SK-N-SH treated with all-trans-retinoic acid at 6 μM for 48 hours (cell line): ENCODE measurements at regions not wholly inside any gene's neighbourhood (a gene's known extent, or its start where the extent isn't known, plus 50 kb on each side); places are given as distances from the start of the nearest gene placed in this dataset.
"Not testable (repeated sequence)": the region's sequence is repeated elsewhere in the genome, so short reads cannot be mapped to it uniquely, and the experiment has no call there.

Experiments used
- ARNTL ChIP-seq: fragments of 450-650 bp; formaldehyde crosslinking; IDR thresholded peaks from 2 replicates; pipeline ENCODE4 v1.5.0; 2020; ENCODE audit warnings: low read depth, mild to moderate bottlenecking, moderate library complexity, borderline replicate concordance
- BACH2 ChIP-seq: fragments of 250-450 bp; sonication (Bioruptor Pico); IDR thresholded peaks from 2 replicates; pipeline ENCODE4 v1.9.0; 2021; ENCODE audit warnings: mild to moderate bottlenecking, borderline replicate concordance
- ESRRG ChIP-seq: fragments of 250-450 bp; sonication (Bioruptor Pico); IDR thresholded peaks from 2 replicates; pipeline ENCODE4 v1.6.1; 2021; ENCODE audit warnings: mild to moderate bottlenecking
- TOX ChIP-seq: fragments of 250-450 bp; sonication (Bioruptor Pico); IDR thresholded peaks from 2 replicates; pipeline ENCODE4 v1.8.0; 2021; ENCODE audit warnings: mild to moderate bottlenecking, moderate library complexity, borderline replicate concordance
- TF ChIP-seq, protein P1 (sequence below): fragments of 250-450 bp; sonication (Bioruptor Pico); IDR thresholded peaks from 2 replicates; pipeline ENCODE4 v1.8.0; 2020; ENCODE audit warnings: mild to moderate bottlenecking, moderate library complexity, borderline replicate concordance

DNA sequence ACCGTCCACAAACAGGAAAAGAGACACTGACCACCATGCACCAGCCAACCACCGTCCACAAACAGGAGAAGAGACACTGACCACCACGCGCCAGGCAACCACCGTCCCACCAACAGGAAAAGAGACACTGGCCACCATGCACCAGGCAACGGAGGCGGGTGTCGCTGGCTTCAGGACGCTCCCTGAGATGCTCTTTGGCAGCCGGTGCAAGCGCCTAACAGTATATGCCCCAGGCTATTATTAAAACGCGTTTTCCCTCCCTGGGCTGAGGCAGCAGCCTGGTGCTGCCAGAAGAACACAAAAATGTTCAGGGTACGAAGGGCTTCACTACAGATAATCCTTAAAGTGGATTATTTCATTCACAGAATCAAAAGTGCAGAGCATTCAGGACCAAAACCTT lies 235.1 kb downstream of the DLL1 start:
- not testable (repeated sequence) for TF ChIP-seq TOX, ESRRG, BACH2, ARNTL (CRISPR knock-in tag)
- TF ChIP-seq, protein P1, sequence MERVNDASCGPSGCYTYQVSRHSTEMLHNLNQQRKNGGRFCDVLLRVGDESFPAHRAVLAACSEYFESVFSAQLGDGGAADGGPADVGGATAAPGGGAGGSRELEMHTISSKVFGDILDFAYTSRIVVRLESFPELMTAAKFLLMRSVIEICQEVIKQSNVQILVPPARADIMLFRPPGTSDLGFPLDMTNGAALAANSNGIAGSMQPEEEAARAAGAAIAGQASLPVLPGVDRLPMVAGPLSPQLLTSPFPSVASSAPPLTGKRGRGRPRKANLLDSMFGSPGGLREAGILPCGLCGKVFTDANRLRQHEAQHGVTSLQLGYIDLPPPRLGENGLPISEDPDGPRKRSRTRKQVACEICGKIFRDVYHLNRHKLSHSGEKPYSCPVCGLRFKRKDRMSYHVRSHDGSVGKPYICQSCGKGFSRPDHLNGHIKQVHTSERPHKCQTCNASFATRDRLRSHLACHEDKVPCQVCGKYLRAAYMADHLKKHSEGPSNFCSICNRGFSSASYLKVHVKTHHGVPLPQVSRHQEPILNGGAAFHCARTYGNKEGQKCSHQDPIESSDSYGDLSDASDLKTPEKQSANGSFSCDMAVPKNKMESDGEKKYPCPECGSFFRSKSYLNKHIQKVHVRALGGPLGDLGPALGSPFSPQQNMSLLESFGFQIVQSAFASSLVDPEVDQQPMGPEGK (CRISPR knock-in tag), result not testable (repeated sequence)
